ENCODE measurements at regions not wholly inside any gene's neighbourhood (a gene's known extent, or its start where the extent isn't known, plus 50 kb on each side); places are given as distances from the start of the nearest gene placed in this dataset.
"Not testable (repeated sequence)": the region's sequence is repeated elsewhere in the genome, so short reads cannot be mapped to it uniquely, and the experiment has no call there.

DNA sequence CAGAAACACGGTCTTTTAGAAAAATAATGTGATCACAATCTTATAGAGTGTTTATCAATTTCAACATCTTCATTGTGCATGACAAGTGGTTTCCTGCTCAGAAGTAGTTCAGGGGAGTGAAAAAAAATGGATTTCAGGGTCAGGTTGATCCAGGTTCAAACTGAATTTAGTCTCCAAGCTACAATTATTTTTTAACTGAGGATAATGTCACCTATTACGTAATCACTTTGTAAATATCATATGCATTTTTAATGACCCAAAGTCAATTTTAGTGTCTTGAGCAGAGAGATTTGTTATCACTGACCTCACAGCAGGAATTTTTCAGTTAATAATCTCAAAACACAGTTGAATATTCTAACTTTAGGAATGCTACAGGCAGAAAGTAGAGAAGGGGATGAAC lies 627.2 kb upstream of the LUZP2 start:
- CTCF ChIA-PET: no interaction called here
- WGBS (ENCODE audit: insufficient coverage): no CpG with 5 or more reads among the region's 2 CpGs

DNA sequence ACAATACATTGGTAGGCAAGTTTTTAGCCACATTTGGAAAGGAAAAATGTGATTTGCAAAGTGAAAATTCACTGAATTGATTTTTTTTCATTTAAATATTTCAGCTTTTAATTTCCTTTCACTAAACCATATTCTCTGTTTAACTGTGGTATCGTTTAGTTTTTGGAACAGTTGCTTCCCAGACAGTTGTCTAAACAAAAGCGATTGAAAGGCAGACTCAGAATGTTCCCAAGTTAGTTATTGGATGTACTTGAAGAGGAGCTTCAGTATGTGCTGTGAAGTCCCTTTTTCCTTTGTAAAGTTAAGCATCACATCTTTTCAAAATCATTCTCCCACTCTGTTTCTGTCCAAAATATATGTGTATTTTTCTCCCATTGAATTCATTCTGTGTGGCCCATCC lies 623.4 kb upstream of the LUZP2 start:
- no peak overlapping the region for H3K4me3 ChIP-seq (ENCODE audit: control insufficient read depth in 1 of 7, extremely low read depth in 1 of 7, insufficient read depth in 4 of 7, low read depth in 2 of 7, low read length in 6 of 7)
- no peaks in the 10 kb centered on the region for H3K36me3 ChIP-seq (ENCODE audit: control insufficient read depth in 4 of 4, insufficient read depth in 4 of 4, low read length in 3 of 4)
- H3K4me1 ChIP-seq (ENCODE audit: control extremely low read depth in 1 of 4, control insufficient read depth in 4 of 4, insufficient read depth in 4 of 4, low read length in 3 of 4): no peaks in the 10 kb centered on the region
- no CpG with 5 or more reads among the region's 2 CpGs for WGBS (ENCODE audit: insufficient coverage)
- DNase-seq: no peak
- H3K27ac ChIP-seq (ENCODE audit: insufficient read depth in 1 of 2, low read depth in 1 of 2, low read length in 2 of 2, poor library complexity in 1 of 2, severe bottlenecking in 2 of 2): no peak overlapping the region
- ChIA-PET CTCF (no interaction called here), POLR2A (no interaction called here)
- H3K9me3 ChIP-seq (ENCODE audit: control extremely low read depth in 1 of 5, control insufficient read depth in 4 of 5, insufficient read depth in 2 of 5, low read depth in 1 of 5, low read length in 4 of 5): no peaks in the 10 kb centered on the region
- H3K27me3 ChIP-seq (replicated peaks in 2 of 5; ENCODE audit: control insufficient read depth in 4 of 5, insufficient read depth in 5 of 5, low read length in 4 of 5): no peaks in the 10 kb centered on the region

More for the DNA sequence above, 627.2 kb upstream of the LUZP2 start:
- POLR2A ChIA-PET: no interaction called here
- Histone ChIP-seq H3K4me1 (ENCODE audit: control extremely low read depth in 1 of 4, control insufficient read depth in 4 of 4, insufficient read depth in 4 of 4, low read length in 3 of 4) (no peaks in the 10 kb centered on the region), H3K27me3 (replicated peaks in 2 of 5; ENCODE audit: control insufficient read depth in 4 of 5, insufficient read depth in 5 of 5, low read length in 4 of 5) (no peaks in the 10 kb centered on the region), H3K9me3 (ENCODE audit: control extremely low read depth in 1 of 5, control insufficient read depth in 4 of 5, insufficient read depth in 2 of 5, low read depth in 1 of 5, low read length in 4 of 5) (no peaks in the 10 kb centered on the region), H3K27ac (ENCODE audit: insufficient read depth in 1 of 2, low read depth in 1 of 2, low read length in 2 of 2, poor library complexity in 1 of 2, severe bottlenecking in 2 of 2) (no peak overlapping the region), H3K4me3 (ENCODE audit: control insufficient read depth in 1 of 7, extremely low read depth in 1 of 7, insufficient read depth in 4 of 7, low read depth in 2 of 7, low read length in 6 of 7) (no peak overlapping the region), H3K36me3 (ENCODE audit: control insufficient read depth in 4 of 4, insufficient read depth in 4 of 4, low read length in 3 of 4) (no peaks in the 10 kb centered on the region)
- no peak for DNase-seq

DNA sequence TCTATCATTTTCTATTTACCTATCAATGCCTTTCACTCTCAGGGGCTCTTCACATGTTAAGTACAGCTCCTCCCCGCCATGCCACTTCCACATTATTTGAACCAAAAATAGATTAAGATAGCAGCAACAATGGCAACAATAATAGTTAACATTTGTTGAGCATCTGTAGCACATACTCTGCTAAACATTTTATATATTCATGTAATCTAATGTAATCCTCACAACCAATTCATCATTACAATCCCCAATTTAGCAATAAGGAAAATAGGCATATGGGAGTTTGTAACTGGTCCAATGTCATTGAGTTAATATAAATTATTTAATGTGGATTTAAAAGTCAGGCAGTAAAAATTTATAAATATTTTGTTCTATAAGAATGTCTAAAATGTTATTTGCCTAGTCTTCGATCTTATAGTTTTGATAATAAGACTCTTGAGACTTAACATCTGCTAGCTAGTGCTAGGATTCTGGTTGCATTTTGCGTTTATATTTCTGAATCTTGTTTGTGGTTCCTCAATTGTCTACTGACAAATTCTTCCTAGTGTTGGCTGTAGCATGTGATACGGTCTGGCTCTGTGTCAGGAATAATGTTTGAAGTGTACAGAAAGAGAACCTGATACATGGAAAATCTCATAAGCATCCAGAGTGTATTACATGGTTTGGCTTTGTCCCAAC lies 621.5 kb upstream of the LUZP2 start:
- Histone ChIP-seq H3K4me1 (ENCODE audit: control extremely low read depth in 1 of 4, control insufficient read depth in 4 of 4, insufficient read depth in 4 of 4, low read length in 3 of 4) (no peaks in the 10 kb centered on the region), H3K36me3 (ENCODE audit: control insufficient read depth in 4 of 4, insufficient read depth in 4 of 4, low read length in 3 of 4) (no peaks in the 10 kb centered on the region), H3K9me3 (ENCODE audit: control extremely low read depth in 1 of 5, control insufficient read depth in 4 of 5, insufficient read depth in 2 of 5, low read depth in 1 of 5, low read length in 4 of 5) (no peaks in the 10 kb centered on the region), H3K4me3 (ENCODE audit: control insufficient read depth in 1 of 7, extremely low read depth in 1 of 7, insufficient read depth in 4 of 7, low read depth in 2 of 7, low read length in 6 of 7) (no peak overlapping the region), H3K27ac (ENCODE audit: insufficient read depth in 1 of 2, low read depth in 1 of 2, low read length in 2 of 2, poor library complexity in 1 of 2, severe bottlenecking in 2 of 2) (no peak overlapping the region), H3K27me3 (replicated peaks in 2 of 5; ENCODE audit: control insufficient read depth in 4 of 5, insufficient read depth in 5 of 5, low read length in 4 of 5) (no peaks in the 10 kb centered on the region)
- CTCF ChIA-PET: no interaction called here
- POLR2A ChIA-PET: no interaction called here
- 91% methylated on average over 4 of the region's 4 CpGs for WGBS (ENCODE audit: insufficient coverage)
- no peak for DNase-seq

DNA sequence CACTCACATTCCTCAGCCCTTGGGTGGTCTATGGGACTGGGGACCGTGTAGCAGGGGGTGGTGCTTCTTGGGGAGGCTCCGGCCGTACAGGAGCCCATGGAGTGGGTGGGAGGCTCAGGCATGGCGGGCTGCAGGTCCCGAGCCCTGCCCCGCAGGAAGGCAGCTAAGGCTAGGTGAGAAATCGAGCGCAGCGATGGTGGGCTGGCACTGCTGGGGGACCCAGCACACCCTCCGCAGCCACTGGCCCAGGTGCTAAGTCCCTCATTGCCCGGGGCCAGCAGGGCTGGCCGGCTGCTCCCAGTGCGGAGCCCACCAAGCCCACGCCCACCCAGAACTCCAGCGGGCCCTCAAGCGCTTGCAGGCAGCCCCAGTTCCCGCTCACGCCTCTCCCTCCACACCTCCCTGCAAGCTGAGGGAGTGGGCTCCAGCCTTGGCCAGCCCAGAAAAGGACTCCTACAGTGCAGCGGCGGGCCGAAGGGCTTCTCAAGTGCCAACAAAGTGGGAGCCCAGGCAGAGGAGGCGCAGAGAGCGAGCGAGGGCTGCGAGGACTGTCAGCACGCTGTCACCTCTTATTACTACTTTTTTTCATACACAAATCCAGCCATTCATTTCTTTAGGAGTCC lies 613.3 kb upstream of the LUZP2 start:
- WGBS (ENCODE audit: insufficient coverage): 98% methylated on average over 14 of the region's 26 CpGs
- DNase-seq; H3K9me3 ChIP-seq (ENCODE audit: control extremely low read depth in 1 of 5, control insufficient read depth in 4 of 5, insufficient read depth in 2 of 5, low read depth in 1 of 5, low read length in 4 of 5); H3K4me3 ChIP-seq (ENCODE audit: control insufficient read depth in 1 of 7, extremely low read depth in 1 of 7, insufficient read depth in 4 of 7, low read depth in 2 of 7, low read length in 6 of 7); H3K4me1 ChIP-seq (ENCODE audit: control extremely low read depth in 1 of 4, control insufficient read depth in 4 of 4, insufficient read depth in 4 of 4, low read length in 3 of 4); H3K27me3 ChIP-seq (replicated peaks in 2 of 5; ENCODE audit: control insufficient read depth in 4 of 5, insufficient read depth in 5 of 5, low read length in 4 of 5); CTCF ChIA-PET; H3K27ac ChIP-seq (ENCODE audit: insufficient read depth in 1 of 2, low read depth in 1 of 2, low read length in 2 of 2, poor library complexity in 1 of 2, severe bottlenecking in 2 of 2); H3K36me3 ChIP-seq (ENCODE audit: control insufficient read depth in 4 of 4, insufficient read depth in 4 of 4, low read length in 3 of 4); POLR2A ChIA-PET: not testable (repeated sequence)

DNA sequence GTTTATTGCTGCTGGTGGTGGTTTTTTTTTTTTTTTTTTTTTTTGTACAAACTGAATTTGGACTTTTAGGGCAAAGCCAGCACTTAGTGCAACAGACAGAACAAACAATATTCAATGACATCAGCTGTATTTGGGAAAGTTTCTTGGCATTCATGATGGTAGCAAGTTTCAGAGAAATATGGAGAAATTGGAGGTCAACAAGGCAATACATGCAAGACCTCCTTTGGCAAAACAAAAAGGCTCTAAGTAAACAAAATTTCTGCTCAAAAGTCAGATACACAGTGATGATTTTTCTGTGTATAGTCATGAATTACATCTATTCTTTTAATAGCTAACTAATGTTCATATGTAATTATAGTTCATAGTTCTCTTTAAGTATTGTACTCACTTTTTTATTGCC lies 612.5 kb upstream of the LUZP2 start:
- H3K27me3 ChIP-seq (replicated peaks in 2 of 5; ENCODE audit: control insufficient read depth in 4 of 5, insufficient read depth in 5 of 5, low read length in 4 of 5): no peaks in the 10 kb centered on the region
- ChIA-PET CTCF (no interaction called here), POLR2A (no interaction called here)
- no peak for DNase-seq
- no peak overlapping the region for H3K4me3 ChIP-seq (ENCODE audit: control insufficient read depth in 1 of 7, extremely low read depth in 1 of 7, insufficient read depth in 4 of 7, low read depth in 2 of 7, low read length in 6 of 7)
- no peaks in the 10 kb centered on the region for H3K4me1 ChIP-seq (ENCODE audit: control extremely low read depth in 1 of 4, control insufficient read depth in 4 of 4, insufficient read depth in 4 of 4, low read length in 3 of 4)
- no peak overlapping the region for H3K27ac ChIP-seq (ENCODE audit: insufficient read depth in 1 of 2, low read depth in 1 of 2, low read length in 2 of 2, poor library complexity in 1 of 2, severe bottlenecking in 2 of 2)
- H3K36me3 ChIP-seq (ENCODE audit: control insufficient read depth in 4 of 4, insufficient read depth in 4 of 4, low read length in 3 of 4): no peaks in the 10 kb centered on the region
- H3K9me3 ChIP-seq (ENCODE audit: control extremely low read depth in 1 of 5, control insufficient read depth in 4 of 5, insufficient read depth in 2 of 5, low read depth in 1 of 5, low read length in 4 of 5): no peaks in the 10 kb centered on the region

DNA sequence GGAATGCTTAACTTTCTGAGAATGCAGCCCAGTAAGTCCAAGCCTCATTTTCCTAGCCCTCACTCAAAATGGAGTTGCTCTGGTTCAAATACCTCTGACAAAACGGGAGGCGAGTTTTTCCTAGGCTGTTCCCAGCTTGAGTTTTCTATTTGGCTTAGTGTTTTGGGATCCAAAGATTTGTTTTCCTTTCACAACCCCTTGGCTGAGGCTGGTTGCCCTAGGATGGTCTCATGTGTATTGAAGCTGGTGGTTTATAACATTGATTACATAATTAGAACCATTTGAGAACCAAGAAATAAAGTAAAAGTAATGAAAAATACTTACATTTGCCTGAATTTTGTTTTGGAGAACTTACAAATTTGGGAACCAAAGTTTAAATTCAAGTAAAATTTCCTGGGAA lies 611.1 kb upstream of the LUZP2 start:
- no peaks in the 10 kb centered on the region for H3K27me3 ChIP-seq (replicated peaks in 2 of 5; ENCODE audit: control insufficient read depth in 4 of 5, insufficient read depth in 5 of 5, low read length in 4 of 5)
- H3K4me3 ChIP-seq (ENCODE audit: control insufficient read depth in 1 of 7, extremely low read depth in 1 of 7, insufficient read depth in 4 of 7, low read depth in 2 of 7, low read length in 6 of 7): no peak overlapping the region
- DNase-seq: no peak
- ChIA-PET CTCF (no interaction called here), POLR2A (no interaction called here)
- no peaks in the 10 kb centered on the region for H3K9me3 ChIP-seq (ENCODE audit: control extremely low read depth in 1 of 5, control insufficient read depth in 4 of 5, insufficient read depth in 2 of 5, low read depth in 1 of 5, low read length in 4 of 5)
- H3K4me1 ChIP-seq (ENCODE audit: control extremely low read depth in 1 of 4, control insufficient read depth in 4 of 4, insufficient read depth in 4 of 4, low read length in 3 of 4): no peaks in the 10 kb centered on the region
- no CpG with 5 or more reads among the region's 2 CpGs for WGBS (ENCODE audit: insufficient coverage)
- H3K36me3 ChIP-seq (ENCODE audit: control insufficient read depth in 4 of 4, insufficient read depth in 4 of 4, low read length in 3 of 4): no peaks in the 10 kb centered on the region
- no peak overlapping the region for H3K27ac ChIP-seq (ENCODE audit: insufficient read depth in 1 of 2, low read depth in 1 of 2, low read length in 2 of 2, poor library complexity in 1 of 2, severe bottlenecking in 2 of 2)

DNA sequence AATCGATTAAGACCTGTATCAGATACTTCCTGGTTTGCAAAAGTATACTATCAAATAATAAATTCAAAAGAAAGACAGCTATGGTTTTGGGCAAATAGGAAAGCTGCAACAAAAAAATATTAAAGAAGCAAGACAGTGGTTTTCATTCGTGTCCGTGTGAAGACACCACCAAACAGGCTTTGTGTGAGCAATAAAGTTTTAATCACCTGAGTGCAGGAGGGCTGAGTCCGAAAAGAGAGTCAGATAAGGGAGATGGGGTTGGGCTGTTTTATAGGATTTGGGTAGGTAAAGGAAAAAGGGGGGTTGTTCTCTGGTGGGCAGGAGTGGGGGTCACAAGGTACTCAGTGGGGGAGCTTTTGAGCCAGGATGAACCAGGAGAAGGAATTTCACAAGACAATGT lies 609.7 kb upstream of the LUZP2 start:
- H3K36me3 ChIP-seq (ENCODE audit: control insufficient read depth in 4 of 4, insufficient read depth in 4 of 4, low read length in 3 of 4); CTCF ChIA-PET; H3K27ac ChIP-seq (ENCODE audit: insufficient read depth in 1 of 2, low read depth in 1 of 2, low read length in 2 of 2, poor library complexity in 1 of 2, severe bottlenecking in 2 of 2); H3K4me3 ChIP-seq (ENCODE audit: control insufficient read depth in 1 of 7, extremely low read depth in 1 of 7, insufficient read depth in 4 of 7, low read depth in 2 of 7, low read length in 6 of 7); H3K4me1 ChIP-seq (ENCODE audit: control extremely low read depth in 1 of 4, control insufficient read depth in 4 of 4, insufficient read depth in 4 of 4, low read length in 3 of 4); POLR2A ChIA-PET; H3K27me3 ChIP-seq (replicated peaks in 2 of 5; ENCODE audit: control insufficient read depth in 4 of 5, insufficient read depth in 5 of 5, low read length in 4 of 5); DNase-seq; H3K9me3 ChIP-seq (ENCODE audit: control extremely low read depth in 1 of 5, control insufficient read depth in 4 of 5, insufficient read depth in 2 of 5, low read depth in 1 of 5, low read length in 4 of 5): not testable (repeated sequence)
- WGBS (ENCODE audit: insufficient coverage): 95% methylated on average over 3 of the region's 4 CpGs
